Stimulated activated naive CD8-positive, alpha-beta T cell treated with anti-CD3 and anti-CD28 coated beads, Interleukin-15, Interleukin-2, amounts not matched to agents 100 ng/mL and 50 ng/mL, for 24 hours (primary cell): ENCODE measurements at regions not wholly inside any gene's neighbourhood (a gene's known extent, or its start where the extent isn't known, plus 50 kb on each side); places are given as distances from the start of the nearest gene placed in this dataset.
"Not testable (repeated sequence)": the region's sequence is repeated elsewhere in the genome, so short reads cannot be mapped to it uniquely, and the experiment has no call there.

ENCODE experiments used
- H3K27ac Mint-ChIP-seq: one replicate; pipeline ENCODE4 v1.8.0; 2021; ENCODE audit warnings: mild to moderate bottlenecking, mixed read lengths
- H3K27me3 Mint-ChIP-seq: one replicate; pipeline ENCODE4 v1.8.0; 2021; ENCODE audit warnings: mixed read lengths
- H3K36me3 Mint-ChIP-seq: one replicate; pipeline ENCODE4 v1.8.0; 2021; ENCODE audit warnings: low read depth, mixed read lengths
- H3K4me1 Mint-ChIP-seq: one replicate; pipeline ENCODE4 v1.8.0; 2021; ENCODE audit warnings: low read depth, mixed read lengths
- H3K4me3 Mint-ChIP-seq: one replicate; pipeline ENCODE4 v1.8.0; 2021; ENCODE audit warnings: mild to moderate bottlenecking, mixed read lengths
- H3K9me3 Mint-ChIP-seq: one replicate; pipeline ENCODE4 v1.8.0; 2021; ENCODE audit warnings: mixed read lengths

DNA sequence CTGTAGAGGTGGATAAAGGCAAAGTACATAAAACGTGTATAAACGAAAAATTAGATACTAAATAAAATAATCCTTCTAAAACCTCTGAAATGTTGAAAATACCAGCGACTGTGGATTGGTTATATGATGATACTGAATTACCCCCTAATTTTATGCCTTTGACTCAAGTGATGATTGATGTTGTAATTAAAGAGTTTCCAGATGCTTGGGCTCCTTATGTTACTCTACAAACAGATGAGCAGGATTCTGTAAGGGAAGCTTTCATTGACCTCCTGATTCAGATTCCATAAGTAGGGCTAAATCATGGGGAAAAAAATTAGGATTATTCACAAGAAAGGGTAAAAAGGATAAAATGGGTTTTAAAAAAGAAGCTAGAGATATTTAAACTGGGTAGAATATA lies 418.2 kb upstream of the SLC39A10 start:
- H3K4me3 Mint-ChIP-seq: no peak overlapping the region
- peaks cover 4% of the 10 kb centered on the region for H3K9me3 Mint-ChIP-seq
- H3K36me3 Mint-ChIP-seq: no peaks in the 10 kb centered on the region
- H3K4me1 Mint-ChIP-seq: no peaks in the 10 kb centered on the region
- H3K27ac Mint-ChIP-seq: no peak overlapping the region
- H3K27me3 Mint-ChIP-seq: no peaks in the 10 kb centered on the region

DNA sequence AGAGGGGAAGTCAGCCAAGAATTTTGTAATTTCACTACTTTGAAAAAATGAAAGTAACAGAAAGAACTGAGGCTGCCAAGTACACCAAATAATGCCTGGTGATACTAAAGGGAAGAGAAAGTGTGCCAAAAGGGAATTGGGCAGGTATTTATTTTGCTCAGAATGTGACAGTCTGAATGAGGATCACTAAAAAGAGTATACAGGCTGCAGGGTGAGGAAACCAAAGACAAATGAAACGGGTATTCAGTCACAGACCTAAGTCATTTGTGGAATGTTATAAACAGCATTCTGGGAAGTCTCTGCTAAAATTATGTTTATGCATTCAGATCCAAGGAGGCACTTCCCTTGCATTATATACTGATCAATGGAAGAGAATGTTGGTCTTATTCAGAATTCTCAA lies 418.6 kb upstream of the SLC39A10 start:
- Mint-ChIP-seq H3K27ac (no peak overlapping the region), H3K36me3 (no peaks in the 10 kb centered on the region), H3K4me1 (no peaks in the 10 kb centered on the region), H3K9me3 (peaks cover 4% of the 10 kb centered on the region), H3K27me3 (no peaks in the 10 kb centered on the region), H3K4me3 (no peak overlapping the region)

DNA sequence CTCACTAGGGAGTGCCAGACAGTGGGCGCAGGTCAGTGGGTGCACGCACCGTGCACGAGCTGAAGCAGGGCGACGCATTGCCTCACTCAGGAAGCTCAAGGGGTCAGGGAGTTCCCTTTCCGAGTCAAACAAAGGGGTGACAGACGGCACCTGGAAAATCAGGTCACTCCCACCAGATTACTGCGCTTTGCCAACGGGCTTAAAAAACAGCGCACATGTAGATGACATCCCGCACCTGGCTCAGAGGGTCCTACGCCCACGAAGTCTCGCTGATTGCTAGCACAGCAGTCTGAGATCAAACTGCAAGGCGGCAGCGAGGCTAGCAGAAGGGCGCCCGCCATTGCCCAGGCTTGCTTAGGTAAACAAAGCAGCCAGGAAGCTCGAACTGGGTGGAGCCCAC lies 428.5 kb upstream of the SLC39A10 start:
- not testable (repeated sequence) for H3K9me3 Mint-ChIP-seq, H3K4me1 Mint-ChIP-seq, H3K36me3 Mint-ChIP-seq, H3K4me3 Mint-ChIP-seq, H3K27ac Mint-ChIP-seq, H3K27me3 Mint-ChIP-seq

DNA sequence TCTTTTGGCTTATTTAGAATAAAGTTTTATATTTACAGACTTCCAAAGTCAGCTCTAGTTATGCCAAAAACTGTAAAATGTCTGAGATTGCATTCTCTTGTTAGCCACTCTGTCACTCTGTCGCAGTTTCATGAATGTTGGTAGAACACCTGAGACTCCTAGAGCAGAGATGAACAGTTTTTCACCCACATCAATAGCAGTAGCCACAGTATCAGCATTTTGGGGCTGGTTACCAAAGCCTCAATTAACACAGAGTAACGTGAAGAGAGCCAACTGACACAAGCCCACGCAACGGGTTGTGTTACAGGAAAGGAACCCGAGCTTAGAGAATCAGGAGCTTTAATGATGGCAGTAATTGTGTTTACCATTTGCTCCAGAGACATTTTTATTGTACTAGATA lies 443.0 kb upstream of the SLC39A10 start:
- Mint-ChIP-seq H3K36me3 (no peaks in the 10 kb centered on the region), H3K27me3 (peaks cover 3% of the 10 kb centered on the region), H3K27ac (no peak overlapping the region), H3K4me1 (no peaks in the 10 kb centered on the region), H3K4me3 (no peak overlapping the region), H3K9me3 (no peaks in the 10 kb centered on the region)

DNA sequence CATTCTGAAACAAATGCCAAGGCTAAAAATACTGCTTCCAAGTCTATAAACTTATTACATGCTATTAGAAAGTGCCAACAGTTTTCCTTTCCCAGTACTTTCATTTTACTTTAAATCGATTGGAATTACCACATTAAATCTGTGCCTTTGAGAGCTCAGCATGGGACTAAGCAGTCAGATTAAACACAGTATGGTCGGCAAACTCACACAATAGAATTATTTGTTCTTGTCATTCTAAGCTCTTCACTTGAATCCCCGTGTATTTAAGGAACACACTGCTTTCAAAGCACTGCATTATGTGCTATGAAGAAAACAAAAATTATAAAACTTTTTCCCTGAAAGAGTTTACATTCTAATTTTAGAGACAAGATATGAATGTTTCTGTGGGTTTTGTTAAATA lies 444.4 kb upstream of the SLC39A10 start:
- Mint-ChIP-seq H3K4me3 (no peak overlapping the region), H3K4me1 (no peaks in the 10 kb centered on the region), H3K27me3 (no peaks in the 10 kb centered on the region), H3K9me3 (no peaks in the 10 kb centered on the region), H3K36me3 (no peaks in the 10 kb centered on the region), H3K27ac (no peak overlapping the region)

DNA sequence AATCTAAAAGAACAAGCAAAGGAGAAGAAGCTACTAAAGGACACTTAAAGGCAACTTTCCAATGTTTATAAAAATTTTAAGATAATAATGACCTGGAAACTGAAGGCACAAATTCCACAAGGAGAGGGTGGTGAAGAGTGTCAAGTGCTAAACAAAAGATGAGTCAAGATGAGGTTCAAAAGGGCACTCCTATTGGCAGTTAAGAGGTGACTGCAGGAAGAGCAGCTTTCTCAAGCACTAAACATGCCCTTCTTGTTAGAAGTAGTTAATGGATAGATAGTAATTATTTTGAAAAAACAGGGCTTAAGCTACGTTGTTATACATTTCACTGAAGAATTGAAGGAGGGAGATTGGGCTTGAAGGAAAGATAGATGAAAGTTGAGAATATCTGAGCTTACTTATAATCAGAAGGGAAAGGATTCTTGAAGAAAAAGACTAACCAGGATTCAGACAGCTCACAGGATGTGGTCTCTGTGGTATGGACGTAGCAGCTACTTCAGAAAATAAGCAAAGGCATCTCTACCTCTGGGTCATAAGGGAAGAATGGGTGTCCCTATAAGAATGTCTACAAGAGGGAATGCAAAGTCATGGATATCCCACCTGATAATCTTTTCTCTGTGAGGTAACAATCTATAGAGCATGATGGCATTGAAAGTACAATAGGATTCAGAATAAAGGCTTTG lies 454.7 kb upstream of the SLC39A10 start:
- peaks cover 16% of the 10 kb centered on the region for H3K4me1 Mint-ChIP-seq
- no peaks in the 10 kb centered on the region for H3K9me3 Mint-ChIP-seq
- H3K36me3 Mint-ChIP-seq: no peaks in the 10 kb centered on the region
- H3K27me3 Mint-ChIP-seq: no peaks in the 10 kb centered on the region
- H3K27ac Mint-ChIP-seq: no peak overlapping the region
- H3K4me3 Mint-ChIP-seq: no peak overlapping the region

DNA sequence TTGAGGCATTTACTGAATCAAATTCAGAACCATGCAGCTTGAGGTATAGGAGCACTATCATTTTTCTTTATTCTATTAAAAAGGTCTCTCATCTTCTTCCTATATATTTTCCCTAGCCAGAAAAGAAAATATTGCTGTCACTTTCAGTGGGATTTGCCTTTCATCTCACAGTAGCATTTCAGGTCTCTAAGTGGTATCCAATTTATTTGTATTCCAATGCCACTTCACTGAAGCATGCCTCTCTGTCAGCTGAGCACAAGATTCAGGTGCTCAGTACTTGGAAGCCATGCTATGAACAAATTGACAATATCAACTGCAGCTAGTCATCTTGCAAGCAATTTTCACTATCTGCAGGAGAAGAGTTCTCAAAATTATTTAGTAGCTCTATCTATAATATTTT lies 457.2 kb upstream of the SLC39A10 start:
- H3K27me3 Mint-ChIP-seq: no peaks in the 10 kb centered on the region
- no peak overlapping the region for H3K27ac Mint-ChIP-seq
- H3K4me3 Mint-ChIP-seq: no peak overlapping the region
- no peaks in the 10 kb centered on the region for H3K36me3 Mint-ChIP-seq
- peaks cover 16% of the 10 kb centered on the region for H3K4me1 Mint-ChIP-seq
- no peaks in the 10 kb centered on the region for H3K9me3 Mint-ChIP-seq

DNA sequence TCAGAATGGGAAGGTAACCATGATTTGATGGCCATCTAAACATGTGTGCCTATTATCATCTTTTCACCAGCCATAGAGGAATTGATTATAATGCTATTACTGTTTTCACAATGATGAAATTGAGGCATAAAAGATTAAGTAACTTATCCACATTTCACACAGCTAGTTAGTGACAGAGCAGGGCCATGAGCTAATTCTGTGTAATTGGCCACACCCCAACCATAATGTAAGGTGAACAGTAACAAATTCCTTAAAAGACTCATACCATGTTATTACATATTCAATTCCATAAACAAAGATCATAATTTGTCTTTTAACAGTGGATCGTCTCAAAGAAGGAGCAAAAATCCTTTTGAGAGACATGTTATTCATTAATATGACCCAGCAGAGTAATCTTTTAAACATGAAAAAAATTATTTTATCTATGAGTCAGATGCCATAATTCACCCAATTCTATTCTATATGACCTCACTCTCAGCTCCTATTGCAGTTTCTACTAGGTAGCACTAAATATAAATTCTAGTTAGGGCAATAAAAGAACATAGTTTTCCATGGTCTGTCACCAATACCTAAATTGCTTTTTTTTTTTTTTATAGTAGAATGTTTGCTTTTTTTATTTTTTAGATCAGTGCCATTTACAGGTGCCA lies 475.8 kb upstream of the SLC39A10 start:
- Mint-ChIP-seq H3K4me3 (no peak overlapping the region), H3K27me3 (no peaks in the 10 kb centered on the region), H3K36me3 (no peaks in the 10 kb centered on the region)

DNA sequence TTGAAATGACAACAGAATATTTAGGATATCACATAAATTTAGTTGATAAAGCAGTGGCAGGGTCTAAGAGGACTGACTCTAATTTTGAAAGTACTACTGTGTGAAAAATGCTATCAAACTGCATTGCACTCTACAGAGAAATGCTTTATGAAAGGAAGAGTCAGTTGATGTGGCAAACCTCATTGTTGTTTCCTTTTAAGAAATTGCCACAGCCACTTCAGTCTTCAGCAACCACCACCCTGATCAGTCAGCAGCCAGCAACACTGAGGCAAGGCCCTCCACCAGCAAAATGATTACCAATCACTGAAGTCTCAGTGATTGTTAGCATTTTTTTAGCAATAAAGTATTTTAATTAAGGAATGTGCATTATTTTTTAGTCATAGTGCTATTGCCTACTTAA lies 488.7 kb upstream of the SLC39A10 start:
- H3K4me1 Mint-ChIP-seq: no peaks in the 10 kb centered on the region
- H3K27me3 Mint-ChIP-seq: no peaks in the 10 kb centered on the region
- H3K4me3 Mint-ChIP-seq: no peak overlapping the region
- no peak overlapping the region for H3K27ac Mint-ChIP-seq
- H3K36me3 Mint-ChIP-seq: no peaks in the 10 kb centered on the region
- peaks cover 7% of the 10 kb centered on the region for H3K9me3 Mint-ChIP-seq

More for the DNA sequence above, 475.8 kb upstream of the SLC39A10 start:
- H3K4me1 Mint-ChIP-seq: no peaks in the 10 kb centered on the region
- H3K9me3 Mint-ChIP-seq: no peaks in the 10 kb centered on the region
- no peak overlapping the region for H3K27ac Mint-ChIP-seq

DNA sequence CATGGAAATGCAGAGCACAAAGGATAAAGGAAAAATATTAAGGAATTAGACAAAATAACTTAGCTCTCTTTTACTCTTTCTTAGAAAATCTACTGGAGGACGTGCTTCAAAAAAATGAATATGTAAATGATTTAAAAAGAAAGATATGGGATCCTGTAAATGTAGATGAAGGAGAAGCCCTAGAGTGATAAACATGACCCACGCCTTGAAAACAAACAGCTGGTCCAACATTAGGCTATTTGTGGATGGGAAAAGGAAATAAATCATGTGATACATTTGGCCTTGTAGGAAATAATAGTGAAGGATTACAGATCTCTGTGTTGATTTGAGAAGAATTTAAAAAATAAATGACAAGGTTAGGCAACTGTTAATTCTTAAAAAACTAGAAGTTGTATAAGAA lies 492.1 kb upstream of the SLC39A10 start:
- peaks cover 7% of the 10 kb centered on the region for H3K9me3 Mint-ChIP-seq
- H3K27me3 Mint-ChIP-seq: no peaks in the 10 kb centered on the region
- H3K4me1 Mint-ChIP-seq: no peaks in the 10 kb centered on the region
- H3K36me3 Mint-ChIP-seq: no peaks in the 10 kb centered on the region
- no peak overlapping the region for H3K27ac Mint-ChIP-seq
- H3K4me3 Mint-ChIP-seq: no peak overlapping the region

DNA sequence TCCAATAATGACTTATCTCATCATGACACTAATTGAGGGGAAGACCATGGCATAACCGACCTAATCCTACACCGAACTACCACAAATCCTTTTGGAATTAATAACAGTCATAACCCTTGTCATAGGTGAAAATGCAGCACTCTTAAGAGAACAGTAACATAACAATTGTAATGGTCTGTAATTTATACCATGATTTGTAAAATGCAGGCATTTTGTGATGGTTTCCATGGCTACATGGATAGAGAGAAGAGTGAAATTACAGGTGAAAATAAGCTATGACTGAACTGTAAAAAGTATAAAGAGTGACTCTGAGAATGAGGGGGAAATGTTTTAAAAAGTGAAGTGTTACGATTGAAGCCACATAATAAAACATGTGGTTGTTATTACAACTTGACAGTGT lies 494.1 kb upstream of the SLC39A10 start:
- H3K9me3 Mint-ChIP-seq: peaks cover 7% of the 10 kb centered on the region
- H3K27ac Mint-ChIP-seq: no peak overlapping the region
- no peaks in the 10 kb centered on the region for H3K4me1 Mint-ChIP-seq
- H3K4me3 Mint-ChIP-seq: no peak overlapping the region
- H3K36me3 Mint-ChIP-seq: no peaks in the 10 kb centered on the region
- H3K27me3 Mint-ChIP-seq: no peaks in the 10 kb centered on the region

DNA sequence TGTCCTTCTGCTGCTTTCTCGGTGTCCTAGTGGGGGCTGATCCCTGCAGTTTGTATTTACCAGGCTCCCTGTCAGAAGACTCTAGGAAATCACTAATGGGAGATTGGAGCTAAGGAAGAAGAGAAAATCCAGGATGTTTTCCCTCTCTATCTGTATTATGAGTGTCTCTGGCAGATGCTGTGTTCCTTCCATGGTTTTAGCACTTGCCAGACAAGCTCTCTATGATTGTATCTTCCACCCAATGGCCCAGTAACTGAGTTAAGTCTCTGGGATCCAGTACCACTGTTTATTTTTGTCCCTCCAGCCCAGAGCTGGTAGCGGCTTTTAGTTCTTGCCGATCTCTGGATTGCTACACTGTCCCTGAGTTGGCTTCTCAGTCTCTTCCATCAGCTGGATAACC lies 494.8 kb upstream of the SLC39A10 start:
- Mint-ChIP-seq H3K36me3 (no peaks in the 10 kb centered on the region), H3K4me3 (no peak overlapping the region), H3K4me1 (no peaks in the 10 kb centered on the region), H3K9me3 (peaks cover 7% of the 10 kb centered on the region), H3K27me3 (no peaks in the 10 kb centered on the region), H3K27ac (no peak overlapping the region)

DNA sequence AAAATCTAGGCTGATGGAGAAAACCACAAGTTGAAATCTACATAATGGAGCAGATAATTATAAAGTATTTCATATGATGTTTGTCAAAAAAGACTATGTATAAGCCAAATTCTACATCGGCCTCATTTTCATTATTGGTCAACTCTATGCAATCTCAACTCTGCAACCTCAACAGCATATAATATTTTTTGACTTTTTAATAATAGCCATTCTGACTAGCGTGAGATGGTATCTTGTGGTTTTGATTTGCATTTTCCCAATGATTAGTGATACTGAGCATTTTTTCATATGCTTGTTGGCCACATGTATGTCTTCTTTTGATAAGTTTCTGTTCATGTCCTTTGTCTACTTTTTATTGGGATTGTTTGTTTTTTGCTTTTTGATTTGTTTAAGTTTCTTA lies 496.1 kb upstream of the SLC39A10 start:
- no peak overlapping the region for H3K4me3 Mint-ChIP-seq
- no peaks in the 10 kb centered on the region for H3K4me1 Mint-ChIP-seq
- H3K9me3 Mint-ChIP-seq: peaks cover 3% of the 10 kb centered on the region
- no peaks in the 10 kb centered on the region for H3K36me3 Mint-ChIP-seq
- no peak overlapping the region for H3K27ac Mint-ChIP-seq
- H3K27me3 Mint-ChIP-seq: no peaks in the 10 kb centered on the region

DNA sequence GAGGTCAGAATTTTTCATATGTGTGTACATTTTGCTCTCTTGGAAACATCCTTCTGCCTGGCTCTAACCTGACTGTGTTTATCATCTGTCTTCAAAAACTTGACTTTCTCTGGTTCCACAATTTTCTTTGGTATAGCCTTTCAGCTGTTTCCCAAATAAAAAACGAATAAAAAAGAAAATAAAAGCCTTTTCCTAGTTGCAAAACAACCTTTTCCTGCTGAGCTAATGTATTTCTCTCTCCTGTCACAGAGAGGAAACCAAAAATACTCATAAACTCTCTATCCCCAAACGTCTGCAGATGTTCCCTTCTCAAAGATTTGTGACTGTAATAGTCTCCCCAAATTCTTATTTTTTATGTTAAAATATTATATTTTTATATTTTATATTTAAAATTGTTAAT lies 505.3 kb upstream of the SLC39A10 start:
- no peak overlapping the region for H3K27ac Mint-ChIP-seq
- H3K27me3 Mint-ChIP-seq: no peaks in the 10 kb centered on the region
- H3K4me1 Mint-ChIP-seq: no peaks in the 10 kb centered on the region
- no peak overlapping the region for H3K4me3 Mint-ChIP-seq
- no peaks in the 10 kb centered on the region for H3K9me3 Mint-ChIP-seq
- no peaks in the 10 kb centered on the region for H3K36me3 Mint-ChIP-seq

DNA sequence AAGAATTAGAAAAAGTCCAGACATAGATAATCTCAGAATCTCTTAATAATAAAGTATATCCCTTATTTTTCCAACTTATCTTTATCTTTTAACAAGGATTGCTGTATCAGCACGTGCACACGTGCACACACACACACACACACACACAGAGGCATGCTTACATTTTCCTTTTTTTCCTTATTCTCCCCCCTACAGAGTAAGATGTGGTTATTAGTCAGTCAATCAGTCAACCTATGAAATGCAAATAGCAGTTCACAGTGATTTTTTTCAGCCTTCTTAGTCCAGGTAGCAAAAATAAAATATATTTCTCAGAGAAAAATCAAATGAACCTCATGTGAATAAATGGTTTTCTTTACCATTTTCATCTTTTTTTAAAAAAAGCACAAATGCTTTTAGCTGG lies 506.2 kb upstream of the SLC39A10 start:
- no peaks in the 10 kb centered on the region for H3K36me3 Mint-ChIP-seq
- no peak overlapping the region for H3K27ac Mint-ChIP-seq
- no peaks in the 10 kb centered on the region for H3K9me3 Mint-ChIP-seq
- H3K4me3 Mint-ChIP-seq: no peak overlapping the region
- no peaks in the 10 kb centered on the region for H3K4me1 Mint-ChIP-seq
- H3K27me3 Mint-ChIP-seq: no peaks in the 10 kb centered on the region

DNA sequence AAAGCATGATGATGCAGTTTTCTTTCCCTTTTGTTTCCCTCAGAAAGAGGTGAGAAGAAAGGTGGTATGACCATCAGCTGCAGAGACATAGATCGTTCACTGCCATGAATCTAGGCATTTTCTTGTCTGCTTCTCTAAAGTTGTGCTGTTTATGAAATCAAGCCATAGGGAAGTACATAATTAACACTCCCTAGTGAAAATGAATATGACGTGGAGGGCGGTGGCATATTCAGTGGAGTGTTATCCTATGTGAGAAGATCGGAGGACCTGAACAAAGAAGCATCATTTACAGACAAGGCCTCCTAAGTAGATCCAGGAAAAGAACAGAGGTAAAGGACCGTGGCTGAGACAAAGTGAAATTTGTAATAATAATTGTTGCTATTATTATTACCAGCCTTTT lies 509.0 kb upstream of the SLC39A10 start:
- Mint-ChIP-seq H3K9me3 (peaks cover 8% of the 10 kb centered on the region), H3K4me1 (no peaks in the 10 kb centered on the region), H3K36me3 (no peaks in the 10 kb centered on the region), H3K27me3 (no peaks in the 10 kb centered on the region), H3K27ac (no peak overlapping the region), H3K4me3 (no peak overlapping the region)
